ENCODE measurements at regions not wholly inside any gene's neighbourhood (a gene's known extent, or its start where the extent isn't known, plus 50 kb on each side); places are given as distances from the start of the nearest gene placed in this dataset.

- Histone ChIP-seq H4K20me1 (ENCODE audit: insufficient read depth, low read length, poor library complexity, severe bottlenecking) (no peaks in the 10 kb centered on the region), H3K9me2 (replicated peaks; ENCODE audit: low read depth, low read length) (no peaks in the 10 kb centered on the region), H2AFZ (ENCODE audit: low read length) (no peak overlapping the region), H3K9ac (ENCODE audit: low read depth, low read length, poor library complexity, severe bottlenecking) (no peak overlapping the region), H3K36me3 (ENCODE audit: insufficient read depth, low read length) (no peaks in the 10 kb centered on the region), H3K27me3 (ENCODE audit: insufficient read depth, low read length, poor library complexity, severe bottlenecking) (no peaks in the 10 kb centered on the region), H3K79me2 (ENCODE audit: insufficient read depth, low read length) (no peaks in the 10 kb centered on the region), H3K4me3 (ENCODE audit: low read length, poor library complexity, severe bottlenecking) (no peak overlapping the region), H3K4me2 (ENCODE audit: low read depth, low read length, poor library complexity, severe bottlenecking) (no peak overlapping the region), H3K4me1 (ENCODE audit: insufficient read depth, low read length, poor library complexity, severe bottlenecking) (no peaks in the 10 kb centered on the region), H3K9me3 (ENCODE audit: insufficient read depth, low read depth, low read length) (no peaks in the 10 kb centered on the region), H3F3A (ENCODE audit: low read depth) (no peaks in the 10 kb centered on the region)
- TF ChIP-seq CTCF (conservative IDR thresholded peaks at IDR 0.05; ENCODE audit: low read length), result no peak
- no peak for TF ChIP-seq EZH2phosphoT487 (IDR thresholded peaks at IDR 0.05; ENCODE audit: borderline replicate concordance)
Measured at GRCh38 chr6:165822501-165822900, 159.5 kb upstream of the PDE10A start.

- Histone ChIP-seq H2AFZ (ENCODE audit: low read length) (no peak overlapping the region), H3K9ac (ENCODE audit: low read depth, low read length, poor library complexity, severe bottlenecking) (no peak overlapping the region), H3K4me3 (ENCODE audit: low read length, poor library complexity, severe bottlenecking) (no peak overlapping the region), H3K4me2 (ENCODE audit: low read depth, low read length, poor library complexity, severe bottlenecking) (no peak overlapping the region), H3F3A (ENCODE audit: low read depth) (no peaks in the 10 kb centered on the region), H3K36me3 (ENCODE audit: insufficient read depth, low read length) (no peaks in the 10 kb centered on the region), H3K9me3 (ENCODE audit: insufficient read depth, low read depth, low read length) (no peaks in the 10 kb centered on the region), H3K9me2 (replicated peaks; ENCODE audit: low read depth, low read length) (no peaks in the 10 kb centered on the region), H4K20me1 (ENCODE audit: insufficient read depth, low read length, poor library complexity, severe bottlenecking) (no peaks in the 10 kb centered on the region), H3K27me3 (ENCODE audit: insufficient read depth, low read length, poor library complexity, severe bottlenecking) (no peaks in the 10 kb centered on the region), H3K4me1 (ENCODE audit: insufficient read depth, low read length, poor library complexity, severe bottlenecking) (no peaks in the 10 kb centered on the region), H3K79me2 (ENCODE audit: insufficient read depth, low read length) (no peaks in the 10 kb centered on the region)
- TF ChIP-seq EZH2phosphoT487 (IDR thresholded peaks at IDR 0.05; ENCODE audit: borderline replicate concordance), result no peak
- no peak for TF ChIP-seq CTCF (conservative IDR thresholded peaks at IDR 0.05; ENCODE audit: low read length)
Measured at GRCh38 chr6:165821754-165822153, 158.7 kb upstream of the PDE10A start.

GRCh38 chr6:165820934-165821333 lies 157.9 kb upstream of the PDE10A start:
- H3K4me3 ChIP-seq (ENCODE audit: low read length, poor library complexity, severe bottlenecking), result no peak overlapping the region
- H3K79me2 ChIP-seq (ENCODE audit: insufficient read depth, low read length), result no peaks in the 10 kb centered on the region
- TF ChIP-seq CTCF (conservative IDR thresholded peaks at IDR 0.05; ENCODE audit: low read length), result no peak
- no peaks in the 10 kb centered on the region for H3K36me3 ChIP-seq (ENCODE audit: insufficient read depth, low read length)
- H3F3A ChIP-seq (ENCODE audit: low read depth), result no peaks in the 10 kb centered on the region
- no peak overlapping the region for H2AFZ ChIP-seq (ENCODE audit: low read length)
- H3K4me1 ChIP-seq (ENCODE audit: insufficient read depth, low read length, poor library complexity, severe bottlenecking), result no peaks in the 10 kb centered on the region
- no peaks in the 10 kb centered on the region for H4K20me1 ChIP-seq (ENCODE audit: insufficient read depth, low read length, poor library complexity, severe bottlenecking)
- no peak overlapping the region for H3K4me2 ChIP-seq (ENCODE audit: low read depth, low read length, poor library complexity, severe bottlenecking)
- no peaks in the 10 kb centered on the region for H3K9me3 ChIP-seq (ENCODE audit: insufficient read depth, low read depth, low read length)
- H3K9ac ChIP-seq (ENCODE audit: low read depth, low read length, poor library complexity, severe bottlenecking), result no peak overlapping the region
- no peaks in the 10 kb centered on the region for H3K27me3 ChIP-seq (ENCODE audit: insufficient read depth, low read length, poor library complexity, severe bottlenecking)
- no peaks in the 10 kb centered on the region for H3K9me2 ChIP-seq (replicated peaks; ENCODE audit: low read depth, low read length)
